ENCODE measurements at regions not wholly inside any gene's neighbourhood (a gene's known extent, or its start where the extent isn't known, plus 50 kb on each side); places are given as distances from the start of the nearest gene placed in this dataset.

GRCh38 chr22:49202226-49202625 lies 625.4 kb downstream of the BRD1 start:
- DNase-seq = no peak

GRCh38 chr22:49201046-49201970 lies 626.4 kb downstream of the BRD1 start:
- no peak for DNase-seq

GRCh38 chr22:49199224-49199623 lies 628.4 kb downstream of the BRD1 start:
- DNase-seq = no peak

- no peak for DNase-seq
Observed at GRCh38 chr22:49198705-49199084, 629.0 kb downstream of the BRD1 start.

GRCh38 chr22:49197986-49198704 lies 629.5 kb downstream of the BRD1 start:
- no peak for DNase-seq

GRCh38 chr22:49197505-49197904 lies 630.2 kb downstream of the BRD1 start:
- no peak for DNase-seq

GRCh38 chr22:49196046-49196511 lies 631.6 kb downstream of the BRD1 start:
- DNase-seq = no peak

- DNase-seq = no peak
Observed at GRCh38 chr22:49195636-49196035, 632.0 kb downstream of the BRD1 start.

- no peak for DNase-seq
Observed at GRCh38 chr22:49193901-49194465, 633.7 kb downstream of the BRD1 start.

GRCh38 chr22:49193348-49193747 lies 634.3 kb downstream of the BRD1 start:
- DNase-seq = no peak

- no peak for DNase-seq
Observed at GRCh38 chr22:49192857-49193250, 634.8 kb downstream of the BRD1 start.

GRCh38 chr22:49192180-49192856 lies 635.4 kb downstream of the BRD1 start:
- DNase-seq = no peak

- DNase-seq = no peak
Observed at GRCh38 chr22:49191506-49191980, 636.1 kb downstream of the BRD1 start.

GRCh38 chr22:49190816-49191505 lies 636.7 kb downstream of the BRD1 start:
- DNase-seq = no peak

- DNase-seq = no peak
Observed at GRCh38 chr22:49189871-49190270, 637.8 kb downstream of the BRD1 start.

- DNase-seq = no peak
Observed at GRCh38 chr22:49188591-49188990, 639.1 kb downstream of the BRD1 start.

GRCh38 chr22:49188091-49188490 lies 639.6 kb downstream of the BRD1 start:
- no peak for DNase-seq

- DNase-seq = no peak
Observed at GRCh38 chr22:49186762-49187161, 640.9 kb downstream of the BRD1 start.

- DNase-seq = no peak
Observed at GRCh38 chr22:49186293-49186692, 641.4 kb downstream of the BRD1 start.

- no peak for DNase-seq
Observed at GRCh38 chr22:49185312-49185969, 642.2 kb downstream of the BRD1 start.

GRCh38 chr22:49184736-49185135 lies 642.9 kb downstream of the BRD1 start:
- no peak for DNase-seq

GRCh38 chr22:49183826-49184216 lies 643.9 kb downstream of the BRD1 start:
- no peak for DNase-seq
